GM19035 (cell line): ENCODE measurements at regions not wholly inside any gene's neighbourhood (a gene's known extent, or its start where the extent isn't known, plus 50 kb on each side); places are given as distances from the start of the nearest gene placed in this dataset.

Experiments used
- ATAC-seq: cut with Tn5 transposase; IDR thresholded peaks from one replicate; pipeline ENCODE4 v1.9.1; 2021; ENCODE audit not compliant: unreplicated experiment

- no peak for ATAC-seq
Measured at GRCh38 chr2:107419191-107419590, 407.5 kb upstream of the RGPD4 start.

- no peak for ATAC-seq
Measured at GRCh38 chr2:107428781-107429180, 397.9 kb upstream of the RGPD4 start.

- no peak for ATAC-seq
Measured at GRCh38 chr2:107430006-107430405, 396.7 kb upstream of the RGPD4 start.

- ATAC-seq, result no peak
Measured at GRCh38 chr2:107430596-107431266, 396.0 kb upstream of the RGPD4 start.

GRCh38 chr2:107436281-107436680 is 390.4 kb upstream of the RGPD4 start:
- ATAC-seq, result no peak

GRCh38 chr2:107437265-107437664 is 389.4 kb upstream of the RGPD4 start:
- ATAC-seq, result no peak

GRCh38 chr2:107437807-107438206 is 388.9 kb upstream of the RGPD4 start:
- ATAC-seq, result no peak

- ATAC-seq, result no peak
Measured at GRCh38 chr2:107448160-107448559, 378.5 kb upstream of the RGPD4 start.

GRCh38 chr2:107461301-107461700 is 365.4 kb upstream of the RGPD4 start:
- ATAC-seq, result no peak

DNA sequence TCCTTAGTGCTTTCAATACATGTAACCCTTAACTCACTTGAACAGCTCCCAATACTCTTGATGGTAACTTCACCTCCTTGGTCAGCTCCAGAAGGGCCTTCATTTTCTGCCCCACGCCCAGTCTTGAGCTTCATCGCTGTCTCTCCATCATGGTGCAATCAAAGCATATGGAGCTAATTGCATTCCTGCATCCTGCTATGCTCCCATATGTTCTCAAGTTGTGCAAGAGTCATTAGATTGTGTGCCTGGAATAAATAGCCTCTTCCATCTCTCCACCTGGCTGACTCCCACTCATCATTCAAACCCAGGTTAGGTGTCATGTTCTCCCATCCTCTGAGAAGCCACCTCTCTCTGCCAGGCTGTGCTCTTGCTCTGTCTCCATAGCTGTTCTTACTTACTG is 364.5 kb upstream of the RGPD4 start:
- no peak for ATAC-seq

DNA sequence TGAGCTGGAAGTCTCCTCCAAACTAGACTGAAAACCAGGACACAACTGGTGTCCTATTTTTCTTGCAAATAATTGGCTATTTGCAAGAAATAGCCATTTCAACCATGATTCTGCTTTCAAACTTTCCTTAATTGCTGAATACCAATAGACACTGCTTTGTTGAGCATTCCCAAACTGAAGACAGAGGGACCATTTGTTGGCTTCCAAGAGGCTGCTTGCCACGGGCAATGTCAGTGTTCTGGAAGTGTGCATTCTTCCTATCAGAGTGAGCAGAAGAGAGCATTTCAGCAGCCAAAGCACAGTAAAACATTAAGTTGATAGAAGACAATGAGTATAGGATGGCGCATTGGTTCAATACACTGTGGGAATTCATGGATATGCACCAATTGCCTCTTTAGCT is 360.5 kb upstream of the RGPD4 start:
- ATAC-seq, result no peak

GRCh38 chr2:107466984-107467773 is 359.5 kb upstream of the RGPD4 start:
- no peak for ATAC-seq

DNA sequence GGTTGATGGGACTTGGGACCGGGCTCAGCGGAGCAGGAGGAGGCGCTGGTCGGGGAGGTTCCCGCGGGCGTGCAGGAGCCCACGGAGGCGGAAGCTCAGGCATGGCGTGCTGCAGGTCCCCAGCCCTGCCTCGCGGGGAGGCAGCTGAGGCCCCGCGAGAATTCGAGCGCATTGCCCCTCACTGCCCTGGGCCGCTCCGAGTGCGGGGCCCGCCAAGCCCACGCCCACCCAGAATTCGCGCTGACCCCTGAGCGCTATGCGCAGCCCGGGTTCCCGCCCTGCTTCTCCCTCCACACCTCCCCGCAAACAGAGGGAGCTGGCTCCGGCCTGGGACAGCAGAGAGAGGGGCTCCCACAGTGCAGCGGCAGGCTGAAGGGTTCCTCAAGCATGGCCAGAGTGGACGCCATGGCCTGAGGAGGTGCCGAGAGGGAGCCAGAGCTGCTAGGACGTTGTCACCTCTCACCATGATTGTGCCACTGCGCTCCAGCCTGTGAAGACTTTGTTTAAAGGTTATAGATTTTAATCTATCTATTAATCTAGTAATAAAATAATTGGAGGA is 357.2 kb upstream of the RGPD4 start:
- no peak for ATAC-seq

DNA sequence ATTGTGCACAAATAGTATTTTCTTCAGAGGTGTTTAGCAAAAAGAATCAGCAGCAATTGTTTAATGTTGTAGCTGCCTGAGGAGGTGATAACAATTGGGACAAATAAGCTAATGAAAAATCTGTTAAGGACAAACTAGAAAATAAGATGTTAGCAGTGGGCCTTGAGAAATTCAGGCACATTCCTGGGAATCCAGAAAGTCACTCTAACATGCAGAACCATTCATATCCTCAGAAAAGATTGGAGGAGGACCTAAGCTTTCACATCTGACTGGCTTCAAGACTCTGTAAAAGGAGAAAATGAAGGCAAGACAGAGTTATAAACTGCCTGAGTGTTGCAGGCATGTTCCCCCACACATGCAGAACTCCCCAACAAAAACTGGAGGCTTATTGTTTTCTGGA is 353.5 kb upstream of the RGPD4 start:
- ATAC-seq, result no peak

- no peak for ATAC-seq
Measured at GRCh38 chr2:107475859-107476258, 350.8 kb upstream of the RGPD4 start.

DNA sequence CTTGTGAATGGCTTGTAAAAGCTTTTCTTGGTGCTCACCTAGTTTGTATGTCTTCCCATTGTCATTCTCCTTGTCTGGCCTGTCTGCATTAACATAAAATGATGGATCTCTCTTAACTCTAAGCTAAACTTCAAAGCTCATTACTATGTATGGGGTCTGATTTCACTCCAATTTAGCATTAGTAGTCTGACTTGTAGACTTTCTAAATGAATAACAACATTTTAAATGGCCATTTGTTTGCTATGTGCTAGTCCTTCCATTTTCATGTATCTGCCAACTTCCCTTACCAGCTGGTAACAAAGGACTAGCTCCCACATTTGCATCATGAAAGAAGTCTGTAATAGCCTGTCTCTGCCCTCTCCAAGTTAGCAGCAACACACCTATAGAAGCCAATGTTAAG is 324.2 kb upstream of the RGPD4 start:
- no peak for ATAC-seq

DNA sequence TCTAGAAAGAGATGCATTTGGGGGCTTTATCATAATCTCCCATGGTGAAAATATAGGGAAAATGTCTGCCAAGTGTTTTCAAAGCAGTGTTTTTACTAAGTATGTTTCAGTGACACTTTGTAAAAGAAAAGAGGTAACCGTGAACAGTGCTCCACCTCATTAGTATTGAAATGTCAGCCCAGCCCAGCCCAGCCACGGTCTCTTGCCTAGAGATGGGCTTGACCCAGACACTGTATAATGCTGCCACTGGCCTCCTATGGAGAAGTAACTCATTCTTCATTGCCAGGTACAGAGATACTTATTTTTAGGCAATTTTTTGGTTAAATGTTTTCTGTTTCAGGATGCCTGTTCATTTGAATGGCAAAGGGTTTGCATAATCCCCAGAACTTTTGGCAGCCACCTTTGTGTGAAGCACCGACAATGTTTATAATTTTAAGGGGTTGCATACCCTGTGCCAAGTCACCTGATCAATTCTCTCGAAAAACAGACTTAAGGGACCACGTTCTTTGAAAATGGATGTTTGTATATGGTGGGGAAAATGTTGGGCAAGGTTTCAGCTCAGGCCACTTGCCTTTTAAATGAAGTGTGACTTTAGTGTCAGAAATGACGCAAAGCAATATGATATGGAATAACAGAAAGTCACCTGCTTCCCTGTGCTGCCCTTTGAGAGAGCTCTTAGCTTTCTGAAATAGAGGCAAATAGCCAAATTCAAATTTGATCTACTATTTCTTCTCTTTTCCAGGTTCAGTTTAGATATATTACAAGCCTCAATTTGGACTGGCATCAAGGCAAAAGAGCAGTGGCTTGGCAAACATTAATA is 314.5 kb upstream of the RGPD4 start:
- ATAC-seq, result no peak

GRCh38 chr2:107525406-107525805 is 301.3 kb upstream of the RGPD4 start:
- ATAC-seq, result no peak

DNA sequence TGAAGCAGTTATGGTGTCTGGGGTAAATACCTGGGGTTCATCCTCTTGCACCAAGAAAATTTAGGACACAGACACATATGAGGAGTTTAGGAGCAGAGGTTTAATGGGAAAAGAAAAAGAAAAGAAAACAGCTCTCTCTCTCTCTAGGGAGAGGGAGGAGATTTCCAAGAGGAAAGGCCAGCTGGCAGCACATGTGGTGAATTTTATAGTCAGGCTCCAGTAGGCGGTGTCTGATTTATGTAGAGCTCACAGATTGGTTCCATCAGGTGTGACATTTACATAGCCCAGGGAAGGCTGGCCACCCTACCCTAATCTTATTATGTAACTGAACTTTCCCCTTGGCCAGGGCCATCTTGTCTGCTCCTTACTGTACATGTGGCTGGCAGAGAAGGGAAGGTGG is 297.5 kb upstream of the RGPD4 start:
- ATAC-seq, result no peak

- ATAC-seq, result no peak
Measured at GRCh38 chr2:107530046-107530445, 296.6 kb upstream of the RGPD4 start.

DNA sequence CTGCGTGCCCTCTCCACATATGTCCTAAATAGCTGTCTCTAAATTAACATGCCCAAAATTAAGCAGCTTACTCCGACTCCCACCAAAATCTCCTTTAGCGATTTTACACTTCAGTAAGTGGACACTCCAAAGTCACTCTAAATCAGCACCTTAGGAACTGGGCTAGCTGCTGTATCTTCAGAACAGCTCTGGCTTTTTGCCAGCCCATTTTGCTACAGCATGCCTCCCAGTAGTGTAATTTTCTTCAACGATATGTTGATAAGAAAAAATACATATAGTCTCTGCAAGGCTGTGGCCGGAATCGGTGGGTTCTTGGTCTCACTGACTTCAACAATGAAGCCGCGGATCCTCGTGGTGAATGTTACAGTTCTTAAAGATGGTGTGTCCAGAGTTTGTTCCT is 291.8 kb upstream of the RGPD4 start:
- ATAC-seq, result no peak
